Smooth muscle cell (in vitro differentiated cells): ENCODE measurements at regions not wholly inside any gene's neighbourhood (a gene's known extent, or its start where the extent isn't known, plus 50 kb on each side); places are given as distances from the start of the nearest gene placed in this dataset.

ENCODE experiments used
- DNase-seq: peaks from one replicate; lab custom pipeline; 2025; ENCODE audit not compliant: unreplicated experiment; lab: John Stamatoyannopoulos, UW
- H2AFZ ChIP-seq: fragments of 200-600 bp; sonication (generic); 2 replicates; pipeline ENCODE4 v1.6.0; 2016; ENCODE audit warnings: antibody characterized with exemption, low read depth, mild to moderate bottlenecking
- H3F3A ChIP-seq: fragments of 200-600 bp; sonication (generic); 2 replicates; pipeline ENCODE4 v1.6.0; 2017; ENCODE audit warnings: antibody characterized with exemption, low read depth
- H3K27ac ChIP-seq: fragments of 200-600 bp; sonication (generic); 2 replicates; pipeline ENCODE4 v1.5.1; 2016; ENCODE audit warnings: low read depth, mild to moderate bottlenecking
- H3K27me3 ChIP-seq: fragments of 200-600 bp; sonication (generic); 2 replicates; pipeline ENCODE4 v1.6.1; 2016; ENCODE audit warnings: low read depth, mild to moderate bottlenecking
- H3K36me3 ChIP-seq: fragments of 200-600 bp; sonication (generic); 2 replicates; pipeline ENCODE4 v1.5.1; 2016; ENCODE audit warnings: low read depth
- H3K4me1 ChIP-seq: fragments of 200-600 bp; sonication (generic); 2 replicates; pipeline ENCODE4 v1.5.1; 2016; ENCODE audit warnings: low read depth
- H3K4me2 ChIP-seq: fragments of 200-600 bp; sonication (generic); 2 replicates; pipeline ENCODE4 v1.6.0; 2016; ENCODE audit warnings: mild to moderate bottlenecking
- H3K4me3 ChIP-seq: fragments of 200-600 bp; sonication (generic); 2 replicates; pipeline ENCODE4 v1.5.1; 2016; ENCODE audit warnings: mild to moderate bottlenecking
- H3K79me2 ChIP-seq: fragments of 200-600 bp; sonication (generic); 2 replicates; pipeline ENCODE4 v1.6.0; 2016; ENCODE audit warnings: low read depth, mild to moderate bottlenecking
- H3K9ac ChIP-seq: fragments of 200-600 bp; sonication (generic); 2 replicates; pipeline ENCODE4 v1.6.0; 2016; ENCODE audit warnings: low read depth
- H3K9me3 ChIP-seq: fragments of 200-600 bp; sonication (generic); replicated peaks from 2 replicates; pipeline ENCODE4 v1.5.1; 2016; ENCODE audit warnings: low read depth
- H4K20me1 ChIP-seq: fragments of 200-600 bp; sonication (generic); 2 replicates; pipeline ENCODE4 v1.6.0; 2016; ENCODE audit warnings: low read depth
- WGBS: methylation state at CpG from one replicate; pipeline ENCODE4 v1.1.7; 2016; ENCODE audit warnings: low lambda C conversion rate; 5-methylcytosine and 5-hydroxymethylcytosine counted together
- TF ChIP-seq, protein P1 (sequence below): fragments of 200-600 bp; sonication (generic); IDR thresholded peaks from 2 replicates; pipeline ENCODE4 v1.5.1; 2017; ENCODE audit warnings: borderline replicate concordance, mild to moderate bottlenecking, antibody characterized with exemption; ENCODE audit not compliant: insufficient read depth, poor library complexity, severe bottlenecking

DNA sequence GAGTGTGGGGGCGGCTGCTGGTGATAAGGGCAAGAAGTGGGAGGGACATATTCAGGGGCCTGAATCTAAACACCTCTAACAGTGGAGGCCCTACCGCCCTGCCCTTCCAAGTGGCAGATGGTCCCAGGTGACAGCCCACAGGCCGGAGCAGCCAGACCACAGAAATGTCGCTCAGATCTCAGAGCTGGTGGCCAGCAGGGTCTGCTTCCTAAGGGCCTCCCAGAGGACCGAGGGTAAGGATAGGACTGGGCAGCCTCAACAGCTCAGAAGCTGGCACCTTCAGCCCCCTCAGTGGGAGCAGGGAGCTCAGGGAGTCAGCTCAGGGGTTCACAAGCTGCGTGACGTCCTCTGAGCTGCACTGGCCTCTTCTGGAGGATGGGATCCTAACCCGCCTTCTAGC is 201.8 kb upstream of the ZC3H12A start:
- WGBS = 89% methylated on average over 8 of the region's 8 CpGs
- Histone ChIP-seq H3K27ac (no peak overlapping the region), H3K79me2 (no peaks in the 10 kb centered on the region), H2AFZ (no peak overlapping the region), H3K4me2 (no peak overlapping the region), H3K9me3 (no peaks in the 10 kb centered on the region), H3K36me3 (no peaks in the 10 kb centered on the region), H3F3A (no peaks in the 10 kb centered on the region), H3K4me3 (no peak overlapping the region), H3K9ac (no peak overlapping the region), H3K27me3 (no peaks in the 10 kb centered on the region), H4K20me1 (no peaks in the 10 kb centered on the region), H3K4me1 (no peaks in the 10 kb centered on the region)
- DNase-seq = no peak
- TF ChIP-seq, protein P1, sequence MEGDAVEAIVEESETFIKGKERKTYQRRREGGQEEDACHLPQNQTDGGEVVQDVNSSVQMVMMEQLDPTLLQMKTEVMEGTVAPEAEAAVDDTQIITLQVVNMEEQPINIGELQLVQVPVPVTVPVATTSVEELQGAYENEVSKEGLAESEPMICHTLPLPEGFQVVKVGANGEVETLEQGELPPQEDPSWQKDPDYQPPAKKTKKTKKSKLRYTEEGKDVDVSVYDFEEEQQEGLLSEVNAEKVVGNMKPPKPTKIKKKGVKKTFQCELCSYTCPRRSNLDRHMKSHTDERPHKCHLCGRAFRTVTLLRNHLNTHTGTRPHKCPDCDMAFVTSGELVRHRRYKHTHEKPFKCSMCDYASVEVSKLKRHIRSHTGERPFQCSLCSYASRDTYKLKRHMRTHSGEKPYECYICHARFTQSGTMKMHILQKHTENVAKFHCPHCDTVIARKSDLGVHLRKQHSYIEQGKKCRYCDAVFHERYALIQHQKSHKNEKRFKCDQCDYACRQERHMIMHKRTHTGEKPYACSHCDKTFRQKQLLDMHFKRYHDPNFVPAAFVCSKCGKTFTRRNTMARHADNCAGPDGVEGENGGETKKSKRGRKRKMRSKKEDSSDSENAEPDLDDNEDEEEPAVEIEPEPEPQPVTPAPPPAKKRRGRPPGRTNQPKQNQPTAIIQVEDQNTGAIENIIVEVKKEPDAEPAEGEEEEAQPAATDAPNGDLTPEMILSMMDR = no peak

DNA sequence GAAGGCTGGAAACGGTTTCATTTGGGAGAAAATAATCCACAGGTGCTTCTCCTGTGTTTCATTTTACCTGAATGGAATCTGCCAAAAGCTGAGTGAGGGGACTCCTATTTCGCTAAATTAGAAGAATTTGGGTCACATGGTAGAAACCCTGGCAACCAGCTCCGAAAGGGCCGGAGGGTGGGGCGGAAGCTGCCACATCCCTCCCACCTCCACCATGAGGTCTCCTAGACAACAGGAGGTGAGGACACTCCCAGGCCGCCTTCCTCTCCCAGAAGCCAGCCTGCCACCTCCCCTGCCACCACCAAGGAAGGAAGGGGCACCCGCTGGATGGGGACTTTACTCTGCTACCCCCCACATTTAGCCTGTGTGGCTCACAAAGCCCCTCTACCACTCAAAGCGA is 199.9 kb upstream of the ZC3H12A start:
- Histone ChIP-seq H3K9ac (no peak overlapping the region), H3K27ac (no peak overlapping the region), H2AFZ (no peak overlapping the region), H3K4me2 (no peak overlapping the region), H3K36me3 (no peaks in the 10 kb centered on the region), H3K79me2 (no peaks in the 10 kb centered on the region), H3K27me3 (no peaks in the 10 kb centered on the region), H3K4me1 (no peaks in the 10 kb centered on the region), H3K4me3 (no peak overlapping the region), H3F3A (no peaks in the 10 kb centered on the region), H4K20me1 (no peaks in the 10 kb centered on the region), H3K9me3 (no peaks in the 10 kb centered on the region)
- DNase-seq = no peak
- TF ChIP-seq, protein P1 = no peak
- 84% methylated on average over 8 of the region's 8 CpGs for WGBS

DNA sequence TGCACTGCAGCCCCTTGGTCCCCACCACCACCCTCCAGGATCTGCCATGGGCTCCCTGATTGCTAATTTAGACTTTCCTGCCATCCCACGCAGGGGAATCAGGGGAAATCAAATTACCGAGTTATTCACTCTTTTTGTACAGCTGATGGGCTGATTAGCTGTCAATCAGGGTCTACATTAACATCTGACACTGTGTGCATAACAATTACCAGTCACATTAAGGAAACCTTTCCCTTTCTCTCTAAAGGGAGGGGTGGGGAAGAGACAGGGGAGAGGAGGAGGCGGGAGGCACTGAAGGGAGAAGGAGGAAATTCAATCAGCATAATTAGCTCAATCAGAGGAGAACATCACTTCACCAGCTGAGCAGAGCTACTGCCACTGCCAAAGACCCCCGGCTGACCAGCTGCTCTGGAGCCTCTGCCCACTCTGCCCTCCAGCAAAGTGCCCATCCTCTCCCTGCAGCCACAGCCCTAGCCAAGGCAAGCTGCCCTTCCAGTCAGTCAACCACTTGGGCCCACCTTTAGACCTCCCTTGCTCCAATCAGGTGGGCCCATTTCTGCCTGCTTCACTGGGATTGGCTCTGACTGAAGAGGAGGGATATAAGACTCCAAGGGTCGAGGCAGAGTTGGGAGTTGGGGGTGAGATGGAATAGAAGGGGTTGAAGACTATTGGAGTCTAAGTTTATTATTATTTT is 199.3 kb upstream of the ZC3H12A start:
- Histone ChIP-seq H3F3A (no peaks in the 10 kb centered on the region), H3K27me3 (no peaks in the 10 kb centered on the region), H4K20me1 (no peaks in the 10 kb centered on the region), H3K9ac (no peak overlapping the region), H3K4me1 (no peaks in the 10 kb centered on the region), H3K27ac (no peak overlapping the region), H3K9me3 (no peaks in the 10 kb centered on the region), H3K79me2 (no peaks in the 10 kb centered on the region), H2AFZ (no peak overlapping the region), H3K4me2 (no peak overlapping the region), H3K4me3 (no peak overlapping the region), H3K36me3 (no peaks in the 10 kb centered on the region)
- WGBS = 67% methylated on average over 5 of the region's 5 CpGs
- no peak for DNase-seq
- TF ChIP-seq, protein P1 = no peak

DNA sequence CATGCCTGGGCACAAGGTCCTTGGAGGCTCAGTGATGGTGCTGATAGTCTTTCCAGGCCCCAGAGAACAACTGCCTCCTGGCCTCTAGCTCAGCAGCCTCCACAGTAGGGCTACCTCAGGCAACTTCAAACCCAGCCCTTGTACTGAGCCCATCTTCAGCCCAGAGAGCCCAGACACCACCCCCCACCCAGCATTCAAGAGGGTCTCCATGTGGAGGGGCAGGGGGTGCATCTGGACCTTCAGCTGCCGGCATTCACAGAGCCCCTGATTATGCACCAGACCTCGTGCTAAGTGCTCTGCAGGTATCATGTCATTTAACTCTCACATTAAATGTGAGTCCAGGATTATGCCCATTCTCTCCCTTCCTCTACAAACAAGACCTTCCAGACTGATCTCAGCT is 197.0 kb upstream of the ZC3H12A start:
- H3F3A ChIP-seq = no peaks in the 10 kb centered on the region
- H3K79me2 ChIP-seq = no peaks in the 10 kb centered on the region
- TF ChIP-seq, protein P1 = no peak
- no peaks in the 10 kb centered on the region for H3K36me3 ChIP-seq
- DNase-seq = no peak
- no peaks in the 10 kb centered on the region for H3K27me3 ChIP-seq
- 84% methylated on average over 2 of the region's 2 CpGs for WGBS
- H3K4me1 ChIP-seq = no peaks in the 10 kb centered on the region
- no peaks in the 10 kb centered on the region for H4K20me1 ChIP-seq
- H3K27ac ChIP-seq = no peak overlapping the region
- no peak overlapping the region for H2AFZ ChIP-seq
- H3K4me3 ChIP-seq = no peak overlapping the region
- H3K9ac ChIP-seq = no peak overlapping the region
- no peaks in the 10 kb centered on the region for H3K9me3 ChIP-seq
- H3K4me2 ChIP-seq = no peak overlapping the region
